Fibroblast of lung (primary cell): ENCODE measurements at regions not wholly inside any gene's neighbourhood (a gene's known extent, or its start where the extent isn't known, plus 50 kb on each side); places are given as distances from the start of the nearest gene placed in this dataset.

ENCODE experiments used
- DNase-seq, 2 donors: peaks; one replicate each; pipeline versions ENCODE4 v3.0.0 to v3.0.0-alpha.2; 2010; ENCODE audit warnings: low read depth in 2 of 2
- H2AFZ ChIP-seq: 2 replicates; pipeline ENCODE4 v1.5.1; 2012; ENCODE audit warnings: low read length, control low read depth, inconsistent platforms
- H3K27ac ChIP-seq: 2 replicates; pipeline ENCODE4 v1.5.1; 2011; ENCODE audit warnings: low read length, control low read depth; ENCODE audit not compliant: insufficient read depth
- H3K27me3 ChIP-seq: 2 replicates; pipeline ENCODE4 v1.5.1; 2011; ENCODE audit warnings: mild to moderate bottlenecking, low read length; ENCODE audit not compliant: control insufficient read depth, insufficient read depth
- H3K36me3 ChIP-seq: 2 replicates; pipeline ENCODE4 v1.5.1; 2011; ENCODE audit warnings: low read length; ENCODE audit not compliant: control insufficient read depth, insufficient read depth
- H3K4me1 ChIP-seq: 2 replicates; pipeline ENCODE4 v1.5.1; 2011; ENCODE audit warnings: low read length; ENCODE audit not compliant: control insufficient read depth, insufficient read depth; ENCODE audit errors: extremely low read depth
- H3K4me2 ChIP-seq: 2 replicates; pipeline ENCODE4 v1.5.1; 2011; ENCODE audit warnings: low read length, control low read depth; ENCODE audit not compliant: insufficient read depth; ENCODE audit errors: extremely low read depth
- H3K4me3 ChIP-seq, 4 experiments: fragments of 200-600 bp in 1 of 4; sonication (generic) in 1 of 4; replicated peaks in 1 of 4; 2 replicates each; pipeline ENCODE4 v1.5.1; 2011 to 2016; ENCODE audit warnings: low read length in 4 of 4, low read depth in 3 of 4, mild to moderate bottlenecking in 3 of 4, control low read depth in 2 of 4, inconsistent platforms in 1 of 4, mixed read lengths in 1 of 4; ENCODE audit not compliant: insufficient read depth in 1 of 4; ENCODE audit errors: control extremely low read depth in 1 of 4
- H3K79me2 ChIP-seq: 2 replicates; pipeline ENCODE4 v1.5.1; 2012; ENCODE audit warnings: mild to moderate bottlenecking, low read length, inconsistent platforms; ENCODE audit not compliant: control insufficient read depth, insufficient read depth
- H3K9ac ChIP-seq: 2 replicates; pipeline ENCODE4 v1.5.1; 2011; ENCODE audit warnings: mild to moderate bottlenecking, low read length, control low read depth; ENCODE audit not compliant: insufficient read depth
- H3K9me3 ChIP-seq: 2 replicates; pipeline ENCODE4 v1.5.1; 2012; ENCODE audit warnings: low read depth, low read length; ENCODE audit not compliant: control insufficient read depth, insufficient read depth
- H4K20me1 ChIP-seq: 2 replicates; pipeline ENCODE4 v1.5.1; 2011; ENCODE audit warnings: low read length; ENCODE audit not compliant: control insufficient read depth, insufficient read depth; ENCODE audit errors: extremely low read depth
- CTCF ChIP-seq, 2 donors: IDR thresholded peaks in 1 of 2; conservative IDR thresholded peaks in 1 of 2; 1 replicate in 1 of 2; 2 replicates in 1 of 2; pipeline ENCODE4 v1.5.1; 2011 to 2012; ENCODE audit warnings: low read length in 2 of 2, control low read depth in 1 of 2, inconsistent platforms in 1 of 2, low read depth in 1 of 2, mild to moderate bottlenecking in 1 of 2
- EZH2 ChIP-seq: IDR thresholded peaks from 2 replicates; pipeline ENCODE4 v1.5.1; 2012; ENCODE audit warnings: low read length, control low read depth, mild to moderate bottlenecking; ENCODE audit errors: missing control alignments

GRCh38 chr1:166700696-166701095, 138.6 kb upstream of the POGK start:
- no peak for TF ChIP-seq EZH2
- TF ChIP-seq CTCF (conservative IDR thresholded peaks at IDR 0.05 in 1 of 2, IDR thresholded peaks at IDR 0.05 in 1 of 2; ENCODE audit: low read depth in 1 of 2, low read length in 2 of 2) = no peak
- no peaks in the 10 kb centered on the region for H3K27me3 ChIP-seq
- DNase-seq = no peak
- H2AFZ ChIP-seq = no peak overlapping the region
- H3K9ac ChIP-seq = no peak overlapping the region
- H3K9me3 ChIP-seq = no peaks in the 10 kb centered on the region
- H4K20me1 ChIP-seq = no peaks in the 10 kb centered on the region
- H3K4me1 ChIP-seq = no peaks in the 10 kb centered on the region
- no peaks in the 10 kb centered on the region for H3K79me2 ChIP-seq
- H3K27ac ChIP-seq = no peak overlapping the region
- no peaks in the 10 kb centered on the region for H3K36me3 ChIP-seq
- no peak overlapping the region for H3K4me2 ChIP-seq
- H3K4me3 ChIP-seq = no peak overlapping the region

GRCh38 chr1:166701603-166702100, 137.6 kb upstream of the POGK start:
- Histone ChIP-seq H3K27ac (no peak overlapping the region), H3K9ac (no peak overlapping the region), H3K4me2 (no peak overlapping the region), H3K4me3 (no peak overlapping the region), H3K36me3 (no peaks in the 10 kb centered on the region), H4K20me1 (no peaks in the 10 kb centered on the region), H3K4me1 (no peaks in the 10 kb centered on the region), H3K9me3 (no peaks in the 10 kb centered on the region), H3K79me2 (no peaks in the 10 kb centered on the region), H2AFZ (no peak overlapping the region), H3K27me3 (no peaks in the 10 kb centered on the region)
- TF ChIP-seq CTCF (conservative IDR thresholded peaks at IDR 0.05 in 1 of 2, IDR thresholded peaks at IDR 0.05 in 1 of 2; ENCODE audit: low read depth in 1 of 2, low read length in 2 of 2) = no peak
- TF ChIP-seq EZH2 = no peak
- DNase-seq = no peak

- H2AFZ ChIP-seq = no peak overlapping the region
- H3K4me2 ChIP-seq = no peak overlapping the region
- no peaks in the 10 kb centered on the region for H3K9me3 ChIP-seq
- H3K36me3 ChIP-seq = no peaks in the 10 kb centered on the region
- H3K79me2 ChIP-seq = no peaks in the 10 kb centered on the region
- TF ChIP-seq CTCF (conservative IDR thresholded peaks at IDR 0.05 in 1 of 2, IDR thresholded peaks at IDR 0.05 in 1 of 2; ENCODE audit: low read depth in 1 of 2, low read length in 2 of 2) = no peak
- H3K9ac ChIP-seq = no peak overlapping the region
- H3K4me3 ChIP-seq = no peak overlapping the region
- no peak overlapping the region for H3K27ac ChIP-seq
- no peak for DNase-seq
- H4K20me1 ChIP-seq = no peaks in the 10 kb centered on the region
- H3K27me3 ChIP-seq = no peaks in the 10 kb centered on the region
- no peaks in the 10 kb centered on the region for H3K4me1 ChIP-seq
Observed at GRCh38 chr1:166703141-166703540, 136.1 kb upstream of the POGK start.
